ENCODE measurements at regions not wholly inside any gene's neighbourhood (a gene's known extent, or its start where the extent isn't known, plus 50 kb on each side); places are given as distances from the start of the nearest gene placed in this dataset.

GRCh38 chr3:194805546-194805945, 119.9 kb downstream of the FAM43A start:
- DNase-seq (ENCODE audit: low spot score): no peak

GRCh38 chr3:194806991-194807630, 121.4 kb downstream of the FAM43A start:
- no peak for DNase-seq (ENCODE audit: low spot score)

- DNase-seq (ENCODE audit: low spot score): no peak
These were observed 123.0 kb downstream of the FAM43A start for GRCh38 chr3:194808640-194809097.

GRCh38 chr3:194809382-194809781, 123.7 kb downstream of the FAM43A start:
- no peak for DNase-seq (ENCODE audit: low spot score)

- no peak for DNase-seq (ENCODE audit: low spot score)
These were observed 124.4 kb downstream of the FAM43A start for GRCh38 chr3:194810076-194810475.

GRCh38 chr3:194811118-194811517, 125.4 kb downstream of the FAM43A start:
- DNase-seq (ENCODE audit: low spot score): no peak

- no peak for DNase-seq (ENCODE audit: low spot score)
These were observed 126.5 kb downstream of the FAM43A start for GRCh38 chr3:194812176-194812575.

GRCh38 chr3:194814878-194815357, 129.2 kb downstream of the FAM43A start:
- DNase-seq (ENCODE audit: low spot score): peak; percentile 67

- DNase-seq (ENCODE audit: low spot score): no peak
These were observed 131.3 kb downstream of the FAM43A start for GRCh38 chr3:194816748-194817591.

GRCh38 chr3:194817592-194817930, 131.9 kb downstream of the FAM43A start:
- DNase-seq (ENCODE audit: low spot score): no peak

GRCh38 chr3:194817936-194818335, 132.3 kb downstream of the FAM43A start:
- DNase-seq (ENCODE audit: low spot score): no peak

- no peak for DNase-seq (ENCODE audit: low spot score)
These were observed 138.4 kb downstream of the FAM43A start for GRCh38 chr3:194824100-194824499.

GRCh38 chr3:194824701-194825111, 139.0 kb downstream of the FAM43A start:
- no peak for DNase-seq (ENCODE audit: low spot score)

GRCh38 chr3:194826594-194826993, 140.9 kb downstream of the FAM43A start:
- no peak for DNase-seq (ENCODE audit: low spot score)

- no peak for DNase-seq (ENCODE audit: low spot score)
These were observed 141.8 kb downstream of the FAM43A start for GRCh38 chr3:194827486-194827885.

- no peak for DNase-seq (ENCODE audit: low spot score)
These were observed 142.4 kb downstream of the FAM43A start for GRCh38 chr3:194828116-194828515.

GRCh38 chr3:194828926-194829325, 143.2 kb downstream of the FAM43A start:
- no peak for DNase-seq (ENCODE audit: low spot score)

- DNase-seq (ENCODE audit: low spot score): no peak
These were observed 144.7 kb downstream of the FAM43A start for GRCh38 chr3:194830401-194830800.

- no peak for DNase-seq (ENCODE audit: low spot score)
These were observed 145.3 kb downstream of the FAM43A start for GRCh38 chr3:194830978-194831377.

- no peak for DNase-seq (ENCODE audit: low spot score)
These were observed 146.8 kb downstream of the FAM43A start for GRCh38 chr3:194832346-194833104.

GRCh38 chr3:194833114-194833910, 147.6 kb downstream of the FAM43A start:
- no peak for DNase-seq (ENCODE audit: low spot score)

GRCh38 chr3:194836661-194837060, 151.0 kb downstream of the FAM43A start:
- DNase-seq (ENCODE audit: low spot score): peak; percentile 36
